GM12872 (cell line): ENCODE measurements at regions not wholly inside any gene's neighbourhood (a gene's known extent, or its start where the extent isn't known, plus 50 kb on each side); places are given as distances from the start of the nearest gene placed in this dataset.

Source experiments
- CTCF ChIP-seq: IDR thresholded peaks from 3 replicates; pipeline ENCODE4 v1.5.1; 2011; ENCODE audit warnings: low read depth, mild to moderate bottlenecking, low read length, moderate library complexity; ENCODE audit not compliant: insufficient read depth

- TF ChIP-seq CTCF = no peak
These were observed 1366.3 kb downstream of the OLFM4 start for GRCh38 chr13:54394908-54395307.

- TF ChIP-seq CTCF = no peak
These were observed 1373.9 kb downstream of the OLFM4 start for GRCh38 chr13:54402495-54402894.

- no peak for TF ChIP-seq CTCF
These were observed 1387.2 kb downstream of the OLFM4 start for GRCh38 chr13:54415753-54416366.

GRCh38 chr13:54424344-54424743 lies 1395.7 kb downstream of the OLFM4 start:
- no peak for TF ChIP-seq CTCF

GRCh38 chr13:54433493-54434206 lies 1405.0 kb downstream of the OLFM4 start:
- TF ChIP-seq CTCF = no peak

- TF ChIP-seq CTCF = no peak
These were observed 1416.8 kb downstream of the OLFM4 start for GRCh38 chr13:54445453-54445852.

- TF ChIP-seq CTCF = no peak
These were observed 1417.3 kb downstream of the OLFM4 start for GRCh38 chr13:54445865-54446264.
